ENCODE measurements at regions not wholly inside any gene's neighbourhood (a gene's known extent, or its start where the extent isn't known, plus 50 kb on each side); places are given as distances from the start of the nearest gene placed in this dataset.
A peak's percentile ranks its signal among the peaks of the same experiment; 100 is the strongest.

GRCh38 chr10:69709366-69709941, 79.4 kb downstream of the FAM241B start:
- intact Hi-C loops (cut with micrococcal nuclease): no loop called here
- no peak for DNase-seq
- Mint-ChIP-seq H3K27me3 (peaks cover 25% of the 10 kb centered on the region), H3K27ac (no peak overlapping the region), H3K9me3 (no peaks in the 10 kb centered on the region), H3K4me3 (no peak overlapping the region), H3K4me1 (no peaks in the 10 kb centered on the region), H3K36me3 (ENCODE audit: low read depth) (no peaks in the 10 kb centered on the region)

- Mint-ChIP-seq H3K27me3 (peaks cover 21% of the 10 kb centered on the region), H3K36me3 (ENCODE audit: low read depth) (no peaks in the 10 kb centered on the region), H3K4me3 (no peak overlapping the region), H3K4me1 (no peaks in the 10 kb centered on the region), H3K27ac (no peak overlapping the region), H3K9me3 (no peaks in the 10 kb centered on the region)
- intact Hi-C loops (cut with micrococcal nuclease): no loop called here
- DNase-seq: no peak
Observed at GRCh38 chr10:69710008-69710888, 80.2 kb downstream of the FAM241B start.

DNA sequence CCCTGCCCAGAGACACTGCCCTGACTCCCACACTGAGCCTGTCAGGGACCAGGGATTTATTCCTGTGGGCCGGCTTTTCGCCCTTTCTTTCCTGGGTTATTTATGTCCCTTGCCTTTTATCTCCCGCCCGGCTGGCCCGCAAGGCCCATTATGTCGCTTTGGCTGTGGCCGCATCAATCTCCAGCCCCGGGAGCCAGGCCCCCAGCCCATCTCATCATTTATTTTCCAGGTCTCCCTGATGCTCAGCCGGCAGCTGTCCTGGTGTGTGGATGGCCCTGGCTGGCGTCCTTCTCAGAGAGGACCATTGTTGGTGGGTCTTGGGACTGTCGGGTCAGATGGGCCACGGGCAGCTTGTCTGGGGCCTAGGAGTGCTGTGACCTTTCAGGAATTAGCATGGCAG, 82.3 kb downstream of the FAM241B start:
- intact Hi-C loops (cut with micrococcal nuclease): no loop called here
- DNase-seq: no peak
- no peaks in the 10 kb centered on the region for H3K4me1 Mint-ChIP-seq
- H3K27me3 Mint-ChIP-seq: peaks cover 5% of the 10 kb centered on the region
- H3K4me3 Mint-ChIP-seq: no peak overlapping the region
- H3K36me3 Mint-ChIP-seq (ENCODE audit: low read depth): no peaks in the 10 kb centered on the region
- no peak overlapping the region for H3K27ac Mint-ChIP-seq
- no peaks in the 10 kb centered on the region for H3K9me3 Mint-ChIP-seq

DNA sequence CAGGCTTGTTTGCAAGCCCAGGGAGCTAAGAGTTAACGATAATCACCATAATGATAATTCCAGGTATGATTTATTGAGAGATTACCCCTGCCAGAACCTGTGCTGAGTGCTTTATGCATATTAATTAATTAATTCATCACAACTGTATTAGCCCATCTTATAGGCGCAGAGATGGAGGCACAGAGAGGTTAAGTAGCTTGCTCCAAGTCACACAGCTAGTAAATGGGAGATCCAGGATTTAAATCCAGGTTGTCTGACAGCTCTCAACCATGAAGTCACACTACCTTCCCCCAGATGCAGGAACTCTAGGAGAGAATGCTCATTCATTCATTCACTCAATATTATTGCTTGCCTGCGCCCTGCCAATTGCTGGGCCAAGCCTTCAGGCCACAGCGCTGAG, 84.5 kb downstream of the FAM241B start:
- Mint-ChIP-seq H3K36me3 (ENCODE audit: low read depth) (no peaks in the 10 kb centered on the region), H3K27me3 (peaks cover 6% of the 10 kb centered on the region), H3K4me3 (no peak overlapping the region), H3K9me3 (no peaks in the 10 kb centered on the region), H3K4me1 (no peaks in the 10 kb centered on the region), H3K27ac (no peak overlapping the region)
- intact Hi-C loops (cut with micrococcal nuclease): no loop called here
- DNase-seq: no peak

DNA sequence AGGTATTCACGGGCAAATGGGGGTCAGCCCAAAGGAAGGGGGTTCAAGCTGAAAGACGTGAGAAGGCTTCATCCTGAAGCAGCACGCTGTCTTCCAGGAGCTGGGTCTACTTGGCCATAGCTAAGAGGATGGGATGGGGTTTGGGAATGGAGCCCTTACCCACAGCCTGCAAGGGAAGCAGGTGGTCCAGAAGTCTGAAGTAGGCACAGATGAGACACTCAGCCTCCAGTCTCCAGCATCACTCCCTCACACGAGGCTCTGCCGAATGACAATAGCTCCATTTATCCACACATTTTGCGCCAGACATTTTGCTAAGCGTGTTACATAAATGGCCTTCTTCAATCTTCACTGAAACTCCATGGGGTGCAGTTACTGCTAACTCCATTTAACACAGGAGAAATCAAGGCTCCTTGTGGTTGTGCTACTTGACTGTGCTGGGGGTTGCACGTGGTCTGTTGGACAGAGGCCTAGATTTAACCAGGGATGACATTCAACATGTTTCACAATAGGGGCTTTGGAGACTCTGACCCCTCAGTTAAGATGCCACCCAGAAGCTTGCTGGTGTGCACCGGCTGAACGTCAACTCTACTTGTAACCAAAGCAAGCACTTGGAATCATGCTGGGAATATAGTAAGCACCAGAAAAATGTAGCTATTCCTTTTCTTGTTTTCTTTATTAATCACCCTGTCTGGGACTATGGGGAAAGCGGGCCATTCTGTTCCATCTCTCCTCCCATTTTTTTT, 85.3 kb downstream of the FAM241B start:
- no peaks in the 10 kb centered on the region for H3K36me3 Mint-ChIP-seq (ENCODE audit: low read depth)
- H3K27me3 Mint-ChIP-seq: peaks cover 10% of the 10 kb centered on the region
- no peaks in the 10 kb centered on the region for H3K9me3 Mint-ChIP-seq
- H3K4me1 Mint-ChIP-seq: no peaks in the 10 kb centered on the region
- DNase-seq: no peak
- no peak overlapping the region for H3K4me3 Mint-ChIP-seq
- H3K27ac Mint-ChIP-seq: no peak overlapping the region
- intact Hi-C loops (cut with micrococcal nuclease): no loop called here

DNA sequence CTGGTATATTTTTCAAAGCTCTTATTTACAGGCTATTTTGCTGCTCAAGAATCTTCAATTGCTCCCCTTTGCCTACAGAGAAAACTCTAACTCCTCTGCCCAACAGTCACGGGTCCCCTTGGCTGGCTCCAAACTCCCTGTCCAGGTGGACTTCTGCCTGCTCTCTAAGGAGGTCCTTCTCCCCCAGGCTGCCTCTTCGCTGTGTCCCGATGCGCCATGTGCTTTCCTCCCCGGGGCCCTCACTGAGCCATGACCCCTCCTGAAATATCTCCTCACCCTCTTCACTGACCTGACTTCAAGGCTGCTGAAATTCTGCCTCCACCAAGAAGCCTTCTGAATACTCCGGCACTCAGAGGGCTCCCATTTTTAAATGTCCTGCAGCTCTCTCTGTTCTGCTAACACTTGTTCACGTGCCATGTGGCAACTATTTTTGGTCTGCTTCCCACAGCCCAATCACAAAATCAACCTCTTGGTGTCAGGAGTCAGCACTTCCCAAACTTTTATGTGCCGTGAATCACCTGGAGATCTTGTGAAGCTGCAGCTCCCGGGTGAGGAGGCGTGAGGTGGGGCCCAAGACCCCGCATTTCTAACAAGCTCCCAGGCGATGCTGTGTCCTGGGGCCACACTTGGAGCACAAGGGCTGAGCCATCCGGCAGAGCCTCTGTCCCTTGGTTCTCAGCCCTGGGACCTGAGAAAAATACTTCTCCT, 85.7 kb upstream of the COL13A1 start:
- peaks cover 10% of the 10 kb centered on the region for H3K27me3 Mint-ChIP-seq

GRCh38 chr10:69716711-69717560, 84.8 kb upstream of the COL13A1 start:
- intact Hi-C loops (cut with micrococcal nuclease): loop anchor here (1.0 kb wide), 2 partner anchors 73 to 202 kb away; no protein-coding TSS in a partner anchor
- no peaks in the 10 kb centered on the region for H3K9me3 Mint-ChIP-seq
- H3K4me3 Mint-ChIP-seq: no peak overlapping the region

More for the DNA sequence above, 85.7 kb upstream of the COL13A1 start:
- H3K36me3 Mint-ChIP-seq (ENCODE audit: low read depth): no peaks in the 10 kb centered on the region
- intact Hi-C loops (cut with micrococcal nuclease): no loop called here
- no peak for DNase-seq
- no peaks in the 10 kb centered on the region for H3K4me1 Mint-ChIP-seq
- no peak overlapping the region for H3K27ac Mint-ChIP-seq
- no peak overlapping the region for H3K4me3 Mint-ChIP-seq
- no peaks in the 10 kb centered on the region for H3K9me3 Mint-ChIP-seq

DNA sequence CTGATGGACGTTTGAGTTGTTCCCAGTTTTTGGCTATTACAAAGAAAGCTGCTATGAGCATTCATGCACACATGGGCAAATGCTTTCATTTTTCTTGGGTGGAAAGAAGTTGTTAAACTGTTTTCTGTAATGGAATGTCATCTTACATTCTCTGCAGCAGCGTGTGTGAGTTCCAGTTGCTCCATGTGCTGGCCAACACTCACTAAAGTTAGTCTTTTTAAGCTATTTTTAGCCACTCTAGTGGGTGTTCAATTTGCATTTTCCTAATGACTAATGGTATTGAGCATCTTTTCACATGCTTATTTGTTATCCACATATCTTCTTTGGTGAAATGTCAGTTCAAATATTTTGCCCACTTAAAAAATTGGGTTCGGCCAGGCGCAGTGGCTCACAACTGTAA, 82.8 kb upstream of the COL13A1 start:
- peaks cover 14% of the 10 kb centered on the region for H3K27me3 Mint-ChIP-seq
- no peaks in the 10 kb centered on the region for H3K9me3 Mint-ChIP-seq
- H3K4me1 Mint-ChIP-seq: no peaks in the 10 kb centered on the region
- H3K4me3 Mint-ChIP-seq: no peak overlapping the region
- no peak overlapping the region for H3K27ac Mint-ChIP-seq
- DNase-seq: no peak
- H3K36me3 Mint-ChIP-seq (ENCODE audit: low read depth): no peaks in the 10 kb centered on the region
- intact Hi-C loops (cut with micrococcal nuclease): no loop called here

More at GRCh38 chr10:69716711-69717560, 84.8 kb upstream of the COL13A1 start:
- Mint-ChIP-seq H3K27me3 (peaks cover 6% of the 10 kb centered on the region), H3K36me3 (ENCODE audit: low read depth) (no peaks in the 10 kb centered on the region), H3K27ac (no peak overlapping the region), H3K4me1 (no peaks in the 10 kb centered on the region)
- DNase-seq: peak; percentile 87

- Mint-ChIP-seq H3K4me3 (no peak overlapping the region), H3K36me3 (ENCODE audit: low read depth) (no peaks in the 10 kb centered on the region), H3K9me3 (no peaks in the 10 kb centered on the region), H3K4me1 (no peaks in the 10 kb centered on the region), H3K27ac (no peak overlapping the region), H3K27me3 (peaks cover 27% of the 10 kb centered on the region)
- DNase-seq: no peak
- intact Hi-C loops (cut with micrococcal nuclease): no loop called here
Observed at GRCh38 chr10:69721690-69722310, 79.9 kb upstream of the COL13A1 start.

GRCh38 chr10:69723653-69724052, 78.1 kb upstream of the COL13A1 start:
- H3K4me1 Mint-ChIP-seq: peaks cover 8% of the 10 kb centered on the region
- H3K36me3 Mint-ChIP-seq (ENCODE audit: low read depth): no peaks in the 10 kb centered on the region
- intact Hi-C loops (cut with micrococcal nuclease): no loop called here
- H3K9me3 Mint-ChIP-seq: no peaks in the 10 kb centered on the region
- peaks cover 27% of the 10 kb centered on the region for H3K27me3 Mint-ChIP-seq
- no peak overlapping the region for H3K4me3 Mint-ChIP-seq
- H3K27ac Mint-ChIP-seq: no peak overlapping the region
- DNase-seq: no peak

DNA sequence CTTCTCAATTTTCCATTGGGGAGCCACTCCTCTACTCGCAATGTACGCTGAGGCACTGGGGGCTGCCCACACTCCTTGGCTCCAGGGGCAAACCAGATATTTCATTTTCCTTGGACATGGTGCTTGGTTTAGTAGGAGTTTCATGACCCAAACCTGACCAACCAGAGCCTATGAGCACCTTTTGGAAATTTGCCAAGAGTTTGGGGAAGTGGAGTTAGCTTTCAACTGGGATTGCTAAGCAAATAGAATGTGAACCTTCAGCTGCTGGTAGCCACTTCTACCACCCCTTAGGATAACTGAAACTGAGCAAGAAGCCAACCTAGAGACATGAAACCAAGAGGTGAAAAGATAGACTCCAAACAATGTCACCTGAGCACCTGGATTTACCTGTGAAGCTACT, 74.9 kb upstream of the COL13A1 start:
- H3K9me3 Mint-ChIP-seq: no peaks in the 10 kb centered on the region
- H3K27ac Mint-ChIP-seq: no peak overlapping the region
- DNase-seq: no peak
- peaks cover 21% of the 10 kb centered on the region for H3K27me3 Mint-ChIP-seq
- H3K4me1 Mint-ChIP-seq: peaks cover 8% of the 10 kb centered on the region
- intact Hi-C loops (cut with micrococcal nuclease): no loop called here
- H3K4me3 Mint-ChIP-seq: no peak overlapping the region
- H3K36me3 Mint-ChIP-seq (ENCODE audit: low read depth): no peaks in the 10 kb centered on the region

DNA sequence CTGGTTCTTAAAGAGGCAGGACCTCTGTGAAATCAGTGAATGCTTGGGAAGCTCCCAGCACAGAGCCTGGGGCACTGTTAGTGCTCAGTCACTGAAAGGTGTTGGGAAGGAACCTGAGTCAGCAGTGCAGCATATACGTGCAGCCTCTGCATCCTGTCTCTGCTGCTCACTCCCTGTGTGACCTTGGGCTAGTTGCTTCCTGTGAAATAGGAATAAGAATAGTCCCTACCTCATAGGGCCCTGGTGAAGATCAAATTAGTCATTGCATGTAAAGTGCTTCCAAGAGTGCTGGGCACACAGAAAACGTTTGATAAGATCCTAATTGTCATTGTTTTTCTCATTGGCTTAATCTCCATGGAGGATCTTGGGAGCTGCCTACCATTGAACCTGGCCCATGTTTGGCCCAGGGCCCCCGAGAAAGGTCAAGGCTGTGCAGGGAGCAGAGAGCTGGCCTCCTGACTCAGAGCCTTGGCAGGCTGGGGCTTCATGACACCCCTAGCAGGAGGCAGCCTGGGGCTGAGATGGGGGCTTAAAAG, 73.3 kb upstream of the COL13A1 start:
- H3K9me3 Mint-ChIP-seq: no peaks in the 10 kb centered on the region
- intact Hi-C loops (cut with micrococcal nuclease): no loop called here
- peaks cover 8% of the 10 kb centered on the region for H3K4me1 Mint-ChIP-seq
- H3K36me3 Mint-ChIP-seq (ENCODE audit: low read depth): no peaks in the 10 kb centered on the region
- no peak overlapping the region for H3K4me3 Mint-ChIP-seq
- peaks cover 16% of the 10 kb centered on the region for H3K27me3 Mint-ChIP-seq
- H3K27ac Mint-ChIP-seq: no peak overlapping the region
- DNase-seq: no peak

All from activated CD4-positive, alpha-beta T cell treated with anti-CD3 and anti-CD28 coated beads, Interleukin-2, amount 10 ng/mL, durations not matched to agents 24 days and 14 days (primary cell).